H1 (cell line): ENCODE measurements at regions not wholly inside any gene's neighbourhood (a gene's known extent, or its start where the extent isn't known, plus 50 kb on each side); places are given as distances from the start of the nearest gene placed in this dataset.

ENCODE experiments used
- CTCF ChIA-PET: fragments of 300-600 bp; sonication (Branson Sonifier 250); formaldehyde crosslinking; loops from one replicate; lab custom pipeline; 2021; ENCODE audit not compliant: partially characterized antibody; lab: Charles Lee
- POLR2A ChIA-PET: fragments of 300-600 bp; sonication (Branson Sonifier 250); formaldehyde crosslinking; loops from one replicate; lab custom pipeline; 2021; ENCODE audit warnings: inconsistent platforms; ENCODE audit not compliant: partially characterized antibody; lab: Charles Lee
- DNase-seq, 2 experiments: peaks; one replicate each; pipeline versions ENCODE4 v3.0.0 to v3.0.0-alpha.2; 2010 to 2022; ENCODE audit warnings: low spot score in 2 of 2, low read depth in 1 of 2, mixed read lengths in 1 of 2
- FAIRE-seq: peaks from 2 replicates; lab custom pipeline; 2011; peaks lifted over from hg19 to GRCh38; lab: Jason Lieb, UNC
- H2AFZ ChIP-seq: 2 replicates; pipeline ENCODE4 v1.8.1; 2012; ENCODE audit warnings: low read length, inconsistent platforms
- H2AK5ac ChIP-seq: 2 replicates; pipeline ENCODE4 v1.6.1; 2013; ENCODE audit warnings: low read depth, low read length
- H2BK120ac ChIP-seq: replicated peaks from 2 replicates; pipeline ENCODE3; 2013; ENCODE audit warnings: low read depth, low read length, inconsistent platforms
- H2BK12ac ChIP-seq: 2 replicates; pipeline ENCODE4 v1.6.1; 2013; ENCODE audit warnings: low read depth, low read length
- H2BK15ac ChIP-seq: 2 replicates; pipeline ENCODE4 v1.6.1; 2013; ENCODE audit warnings: low read length
- H2BK20ac ChIP-seq: 2 replicates; pipeline ENCODE4 v1.6.1; 2013; ENCODE audit warnings: low read length
- H2BK5ac ChIP-seq: 2 replicates; pipeline ENCODE4 v1.6.1; 2013; ENCODE audit warnings: low read depth, low read length
- H3K14ac ChIP-seq: 2 replicates; pipeline ENCODE4 v1.6.1; 2013; ENCODE audit warnings: inconsistent platforms; ENCODE audit not compliant: insufficient read length
- H3K18ac ChIP-seq: 2 replicates; pipeline ENCODE4 v1.6.1; 2013; ENCODE audit warnings: low read length; ENCODE audit errors: extremely low read depth
- H3K23ac ChIP-seq: 2 replicates; pipeline ENCODE4 v1.6.1; 2013; ENCODE audit warnings: inconsistent platforms; ENCODE audit not compliant: insufficient read length
- H3K23me2 ChIP-seq: 2 replicates; pipeline ENCODE4 v1.6.1; 2013; ENCODE audit warnings: low read depth, low read length
- H3K27ac ChIP-seq: 2 replicates; pipeline ENCODE4 v1.6.1; 2011; ENCODE audit warnings: low read depth, low read length, inconsistent platforms
- H3K27me3 ChIP-seq, 4 experiments: replicated peaks in 1 of 4; 1 replicate in 1 of 4; 2 replicates in 3 of 4; pipeline versions ENCODE4 v1.6.1 to v1.8.1; 2011 to 2013; ENCODE audit warnings: low read length in 3 of 4, mild to moderate bottlenecking in 3 of 4, inconsistent platforms in 2 of 4, mixed read lengths in 2 of 4, moderate library complexity in 1 of 4; ENCODE audit not compliant: control insufficient read depth in 3 of 4, insufficient read depth in 3 of 4; ENCODE audit errors: extremely low read depth in 1 of 4
- H3K36me3 ChIP-seq, 4 experiments: 2 replicates each; pipeline versions ENCODE4 v1.6.1 to v1.8.1; 2011 to 2013; ENCODE audit warnings: mild to moderate bottlenecking in 4 of 4, low read length in 3 of 4, moderate library complexity in 2 of 4, control low read depth in 1 of 4, inconsistent platforms in 1 of 4; ENCODE audit not compliant: insufficient read depth in 4 of 4, control insufficient read depth in 2 of 4
- H3K4ac ChIP-seq: replicated peaks from 2 replicates; pipeline ENCODE3; 2013; ENCODE audit warnings: low read length, low read depth, mixed read lengths, inconsistent platforms; ENCODE audit not compliant: insufficient read length
- H3K4me1 ChIP-seq, 4 experiments: replicated peaks in 1 of 4; 1 replicate in 1 of 4; 2 replicates in 3 of 4; pipeline versions ENCODE4 v1.6.1 to v1.8.1; 2011 to 2013; ENCODE audit warnings: low read length in 3 of 4, inconsistent platforms in 2 of 4, mixed read lengths in 1 of 4; ENCODE audit not compliant: insufficient read depth in 4 of 4, control insufficient read depth in 3 of 4
- H3K4me2 ChIP-seq, 2 experiments: 2 replicates each; pipeline versions ENCODE4 v1.6.1 to v1.8.1; 2011 to 2013; ENCODE audit warnings: low read depth in 2 of 2, low read length in 2 of 2, control low read depth in 1 of 2, inconsistent platforms in 1 of 2, mild to moderate bottlenecking in 1 of 2; ENCODE audit not compliant: insufficient read depth in 1 of 2
- H3K4me3 ChIP-seq, 4 experiments: fragments of 200-600, 300-600 bp in 1 of 4; sonication (generic), shearing (Covaris generic), sonication (Bioruptor Twin) in 1 of 4; 2 replicates each; pipeline versions ENCODE4 v1.5.1 to v1.8.1; 2011 to 2016; ENCODE audit warnings: low read length in 4 of 4, low read depth in 3 of 4, control low read depth in 2 of 4, inconsistent platforms in 2 of 4, mild to moderate bottlenecking in 2 of 4, mixed read lengths in 1 of 4, moderate library complexity in 1 of 4; ENCODE audit not compliant: insufficient read depth in 2 of 4; ENCODE audit errors: extremely low read depth in 1 of 4
- H3K56ac ChIP-seq: replicated peaks from 2 replicates; pipeline ENCODE3; 2013; ENCODE audit warnings: low read depth, mild to moderate bottlenecking, mixed read lengths, low read length, inconsistent platforms; ENCODE audit not compliant: insufficient read length
- H3K79me1 ChIP-seq: 2 replicates; pipeline ENCODE4 v1.6.1; 2013; ENCODE audit warnings: low read depth, low read length, control low read depth
- H3K79me2 ChIP-seq, 2 experiments: 2 replicates each; pipeline versions ENCODE4 v1.6.1 to v1.8.1; 2012 to 2013; ENCODE audit warnings: low read length in 2 of 2, mild to moderate bottlenecking in 2 of 2, inconsistent platforms in 1 of 2; ENCODE audit not compliant: insufficient read depth in 2 of 2, control insufficient read depth in 1 of 2
- H3K9ac ChIP-seq, 4 experiments: replicated peaks in 1 of 4; 1 replicate in 1 of 4; 2 replicates in 3 of 4; pipeline versions ENCODE4 v1.6.1 to v1.8.1; 2011 to 2013; ENCODE audit warnings: low read depth in 3 of 4, low read length in 3 of 4, control low read depth in 2 of 4, mild to moderate bottlenecking in 2 of 4, moderate library complexity in 2 of 4, inconsistent platforms in 1 of 4; ENCODE audit errors: extremely low read depth in 1 of 4
- H3K9me3 ChIP-seq, 2 experiments: 2 replicates each; pipeline versions ENCODE4 v1.6.1 to v1.8.1; 2012 to 2013; ENCODE audit warnings: mild to moderate bottlenecking in 2 of 2, moderate library complexity in 2 of 2, control low read depth in 1 of 2, inconsistent platforms in 1 of 2, low read depth in 1 of 2, low read length in 1 of 2, mixed read lengths in 1 of 2; ENCODE audit not compliant: insufficient read depth in 2 of 2
- H4K20me1 ChIP-seq, 2 experiments: replicated peaks in 1 of 2; 2 replicates each; pipeline versions ENCODE3 to v1.8.1; 2011 to 2013; ENCODE audit warnings: inconsistent platforms in 2 of 2, low read length in 2 of 2, mild to moderate bottlenecking in 1 of 2; ENCODE audit not compliant: insufficient read depth in 2 of 2, control insufficient read depth in 1 of 2
- H4K5ac ChIP-seq: 2 replicates; pipeline ENCODE4 v1.6.1; 2013; ENCODE audit warnings: low read length, low read depth, mixed read lengths, inconsistent platforms; ENCODE audit not compliant: insufficient read length
- H4K8ac ChIP-seq: 2 replicates; pipeline ENCODE4 v1.8.0; 2013; ENCODE audit warnings: mild to moderate bottlenecking, moderate library complexity, low read length, inconsistent platforms; ENCODE audit not compliant: insufficient read depth; ENCODE audit errors: extremely low read depth
- H4K91ac ChIP-seq: replicated peaks from 2 replicates; pipeline ENCODE3; 2013; ENCODE audit warnings: low read length, mixed read lengths, inconsistent platforms; ENCODE audit not compliant: insufficient read length
- CTCF ChIP-seq, 3 experiments: IDR thresholded peaks; 1 replicate in 2 of 3; 2 replicates in 1 of 3; pipeline versions ENCODE4 v1.5.1 to v1.6.1; 2011; ENCODE audit warnings: low read length in 3 of 3, mild to moderate bottlenecking in 3 of 3, inconsistent platforms in 2 of 3, low read depth in 1 of 3, moderate library complexity in 1 of 3; ENCODE audit not compliant: insufficient read depth in 1 of 3; ENCODE audit errors: control extremely low read depth in 1 of 3
- EZH2 ChIP-seq: fragments of 200-600 bp; sonication (generic); IDR thresholded peaks from 2 replicates; pipeline ENCODE4 v1.7.1; 2012; ENCODE audit warnings: low read depth, mild to moderate bottlenecking, moderate library complexity, low read length, inconsistent platforms; ENCODE audit not compliant: severe bottlenecking
- KDM1A ChIP-seq: fragments of 200-600, 300-600 bp; sonication (generic); IDR thresholded peaks from 2 replicates; pipeline ENCODE4 v1.7.1; 2016; ENCODE audit warnings: mild to moderate bottlenecking, low read length, borderline replicate concordance
- RAD21 ChIP-seq, 2 experiments: IDR thresholded peaks in 1 of 2; conservative IDR thresholded peaks in 1 of 2; 2 replicates each; pipeline ENCODE4 v1.6.1; 2011; ENCODE audit warnings: low read depth in 2 of 2, low read length in 2 of 2, improper control_type of control experiment in 1 of 2, inconsistent platforms in 1 of 2, mild to moderate bottlenecking in 1 of 2, moderate library complexity in 1 of 2
- WGBS, 2 experiments: shearing (Covaris generic) in 1 of 2; methylation state at CpG; one replicate each; pipeline versions ENCODE4 v1.1.6 to v1.1.7; 2013 to 2015; ENCODE audit warnings: low lambda C conversion rate in 2 of 2, mixed read lengths in 2 of 2, inconsistent platforms in 1 of 2, low coverage in 1 of 2, missing lambda C conversion rate in 1 of 2; ENCODE audit not compliant: insufficient replicate concordance in 2 of 2, insufficient coverage in 1 of 2, insufficient read length in 1 of 2; ENCODE audit errors: extremely low coverage in 1 of 2, missing lambda C conversion rate in 1 of 2; 5-methylcytosine and 5-hydroxymethylcytosine counted together

GRCh38 chr4:177155454-177155853 lies 154.2 kb upstream of the NEIL3 start:
- H2AFZ ChIP-seq: no peak overlapping the region; the same call in 1 of the 2 replicates
- H2BK20ac ChIP-seq: no peak overlapping the region
- no peak overlapping the region for H2BK15ac ChIP-seq
- no peaks in the 10 kb centered on the region for H3K27me3 ChIP-seq
- H3K36me3 ChIP-seq: no peaks in the 10 kb centered on the region
- no peak overlapping the region for H4K91ac ChIP-seq
- H3K56ac ChIP-seq: no peak overlapping the region
- no peaks in the 10 kb centered on the region for H3K79me2 ChIP-seq
- no peak overlapping the region for H4K8ac ChIP-seq
- H2BK12ac ChIP-seq: no peak overlapping the region
- FAIRE-seq (peak; percentile 70), DNase-seq (no peak)
- H3K4me2 ChIP-seq: no peak overlapping the region
- H3K4me1 ChIP-seq: no peaks in the 10 kb centered on the region
- peak; percentile 18 to 30; a peak in 2 of 4 replicates for TF ChIP-seq RAD21 (IDR thresholded peaks at IDR 0.05 in 1 of 2, conservative IDR thresholded peaks at IDR 0.05 in 1 of 2; ENCODE audit: low read depth in 2 of 2, low read length in 2 of 2)
- peak in 1 of 3 experiments; percentile 30; a peak in 1 of 4 replicates for TF ChIP-seq CTCF (IDR thresholded peaks at IDR 0.05; ENCODE audit: control extremely low read depth in 1 of 3, insufficient read depth in 1 of 3, low read depth in 1 of 3, low read length in 3 of 3)
- TF ChIP-seq EZH2: no peak
- no peak for TF ChIP-seq KDM1A
- H2AK5ac ChIP-seq: no peak overlapping the region
- H2BK120ac ChIP-seq: no peak overlapping the region
- H3K14ac ChIP-seq: no peak overlapping the region
- no peak overlapping the region for H3K9ac ChIP-seq
- CTCF ChIA-PET: no interaction called here
- H4K20me1 ChIP-seq: no peaks in the 10 kb centered on the region
- H3K9me3 ChIP-seq: peaks cover 3 to 4% of the 10 kb centered on the region in 2 experiments; a peak in 3 of 4 replicates
- no peak overlapping the region for H3K23ac ChIP-seq
- H4K5ac ChIP-seq: no peak overlapping the region
- no peak overlapping the region for H2BK5ac ChIP-seq
- POLR2A ChIA-PET: no interaction called here
- H3K4me3 ChIP-seq: no peak overlapping the region
- H3K4ac ChIP-seq: no peak overlapping the region
- H3K79me1 ChIP-seq: no peaks in the 10 kb centered on the region
- no peaks in the 10 kb centered on the region for H3K23me2 ChIP-seq
- H3K27ac ChIP-seq: no peak overlapping the region
- 84% methylated on average over 3 of the region's 3 CpGs; no CpG with 5 or more reads in 1 of the 2 experiments for WGBS, 2 experiments
- no peak overlapping the region for H3K18ac ChIP-seq
